HG03139 (cell line): ENCODE measurements at regions not wholly inside any gene's neighbourhood (a gene's known extent, or its start where the extent isn't known, plus 50 kb on each side); places are given as distances from the start of the nearest gene placed in this dataset.
"Not testable (repeated sequence)": the region's sequence is repeated elsewhere in the genome, so short reads cannot be mapped to it uniquely, and the experiment has no call there.

Experiments
- ATAC-seq: cut with Tn5 transposase; IDR thresholded peaks from one replicate; pipeline ENCODE4 v1.9.1; 2021; ENCODE audit not compliant: unreplicated experiment

- no peak for ATAC-seq
These were observed 135.5 kb upstream of the MYT1L start for GRCh38 chr2:2466534-2466933.

GRCh38 chr2:2464643-2465042, 133.6 kb upstream of the MYT1L start:
- ATAC-seq = no peak

GRCh38 chr2:2464094-2464493, 133.0 kb upstream of the MYT1L start:
- no peak for ATAC-seq

GRCh38 chr2:2456721-2457120, 125.6 kb upstream of the MYT1L start:
- ATAC-seq = no peak

GRCh38 chr2:2455151-2455550, 124.1 kb upstream of the MYT1L start:
- no peak for ATAC-seq

- no peak for ATAC-seq
These were observed 121.9 kb upstream of the MYT1L start for GRCh38 chr2:2452961-2453360.

- ATAC-seq = not testable (repeated sequence)
These were observed 120.2 kb upstream of the MYT1L start for GRCh38 chr2:2451275-2451674.

GRCh38 chr2:2448178-2448577, 117.1 kb upstream of the MYT1L start:
- no peak for ATAC-seq

GRCh38 chr2:2422621-2423020, 91.5 kb upstream of the MYT1L start:
- no peak for ATAC-seq

- no peak for ATAC-seq
These were observed 82.5 kb upstream of the MYT1L start for GRCh38 chr2:2413525-2413924.

- ATAC-seq = no peak
These were observed 79.9 kb upstream of the MYT1L start for GRCh38 chr2:2410987-2411386.

GRCh38 chr2:2409481-2409880, 78.4 kb upstream of the MYT1L start:
- no peak for ATAC-seq

GRCh38 chr2:2405780-2406179, 74.7 kb upstream of the MYT1L start:
- ATAC-seq = no peak

GRCh38 chr2:2400286-2401038, 69.4 kb upstream of the MYT1L start:
- no peak for ATAC-seq

- no peak for ATAC-seq
These were observed 68.3 kb upstream of the MYT1L start for GRCh38 chr2:2399396-2399795.

- no peak for ATAC-seq
These were observed 61.3 kb upstream of the MYT1L start for GRCh38 chr2:2392332-2392731.

GRCh38 chr2:2389215-2389614, 58.1 kb upstream of the MYT1L start:
- ATAC-seq = no peak
